HEK293T (cell line): ENCODE measurements at regions not wholly inside any gene's neighbourhood (a gene's known extent, or its start where the extent isn't known, plus 50 kb on each side); places are given as distances from the start of the nearest gene placed in this dataset.

Experiments used
- ELF4 ChIP-seq: fragments of 450-650 bp; IDR thresholded peaks from 2 replicates; pipeline ENCODE4 v1.6.1; 2017; ENCODE audit warnings: antibody characterized with exemption
- FOXA1 ChIP-seq: fragments of 450-650 bp; IDR thresholded peaks from 2 replicates; pipeline ENCODE4 v1.6.1; 2016; ENCODE audit warnings: mild to moderate bottlenecking
- FOXK2 ChIP-seq: fragments of 450-650 bp; IDR thresholded peaks from 2 replicates; pipeline ENCODE4 v1.6.1; 2016; ENCODE audit warnings: mild to moderate bottlenecking
- FOXM1 ChIP-seq: fragments of 450-650 bp; IDR thresholded peaks from 2 replicates; pipeline ENCODE4 v1.6.1; 2017; ENCODE audit warnings: mild to moderate bottlenecking, borderline replicate concordance
- LEF1 ChIP-seq: fragments of 450-650 bp; IDR thresholded peaks from 2 replicates; pipeline ENCODE4 v1.6.1; 2017; ENCODE audit warnings: mild to moderate bottlenecking, borderline replicate concordance
- NFRKB ChIP-seq: fragments of 450-650 bp; IDR thresholded peaks from 2 replicates; pipeline ENCODE4 v1.6.1; 2016; ENCODE audit warnings: mild to moderate bottlenecking, moderate library complexity
- SP1 ChIP-seq: fragments of 450-650 bp; IDR thresholded peaks from 2 replicates; pipeline ENCODE4 v1.6.1; 2017
- ZNF384 ChIP-seq: fragments of 450-650 bp; IDR thresholded peaks from 2 replicates; pipeline ENCODE4 v1.6.1; 2016

DNA sequence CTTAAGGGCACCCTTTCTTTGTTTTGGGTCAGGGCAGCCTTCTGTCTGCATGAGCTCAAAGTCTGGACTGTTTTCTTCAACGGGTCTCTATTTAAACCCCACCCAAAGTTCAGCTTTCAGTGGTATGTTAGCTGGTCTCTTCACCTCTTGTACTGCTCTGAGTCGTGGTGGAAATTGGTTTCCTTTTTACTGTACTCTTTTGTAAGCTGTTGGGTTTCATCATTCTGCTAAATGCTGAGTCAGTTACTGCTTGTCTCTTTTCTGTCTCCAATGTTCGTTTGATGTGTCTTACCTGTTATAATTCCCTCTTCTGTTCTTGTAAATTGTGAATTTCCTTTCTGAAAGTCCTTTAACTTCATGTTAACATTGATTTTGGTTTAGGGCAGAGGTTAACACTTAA lies 64.1 kb upstream of the MALRD1 start:
- TF ChIP-seq SP1, result no peak
- TF ChIP-seq LEF1, result no peak
- TF ChIP-seq FOXK2, result no peak
- no peak for TF ChIP-seq ELF4
- no peak for TF ChIP-seq NFRKB
- no peak for TF ChIP-seq FOXM1
- TF ChIP-seq FOXA1, result no peak
- TF ChIP-seq ZNF384, result no peak
